PC-3 (cell line): ENCODE measurements at regions not wholly inside any gene's neighbourhood (a gene's known extent, or its start where the extent isn't known, plus 50 kb on each side); places are given as distances from the start of the nearest gene placed in this dataset.

Experiments used
- ATAC-seq: fragments of 200-7000 bp; cut with Tn5 transposase; 2 replicates; pipeline ENCODE4 v1.9.1; 2020; ENCODE audit warnings: mild to moderate bottlenecking, moderate library complexity
- BruUV-seq: library from RNA; stranded (reverse); fragments of 400-500 nt; replicated peaks from 2 replicates; lab custom pipeline; 2021; lab: Mats Ljungman, UMichigan
- CTCF ChIA-PET: fragments of 300-600 bp; sonication (Branson Sonifier 250); formaldehyde crosslinking; loops from one replicate; lab custom pipeline; 2022; ENCODE audit warnings: antibody characterized with exemption; lab: Charles Lee
- POLR2A ChIA-PET: fragments of 300-600 bp; sonication (Branson Sonifier 250); formaldehyde crosslinking; loops from one replicate; lab custom pipeline; 2022; ENCODE audit warnings: antibody characterized with exemption; ENCODE audit not compliant: unreplicated experiment; lab: Charles Lee
- DNase-seq: peaks from one replicate; pipeline ENCODE4 v3.0.0-alpha.2; 2015
- H2AFZ ChIP-seq: fragments of 300-600 bp; sonication (generic); 2 replicates; pipeline ENCODE4 v1.6.0; 2016; ENCODE audit warnings: antibody characterized with exemption, low read length
- H3F3A ChIP-seq: fragments of 300-600 bp; sonication (generic); one replicate; pipeline ENCODE4 v1.6.0; 2017; ENCODE audit warnings: antibody characterized with exemption, low read length, control low read depth, mild to moderate bottlenecking; ENCODE audit not compliant: unreplicated experiment
- H3K27ac ChIP-seq: fragments of 300-600 bp; sonication (generic); 2 replicates; pipeline ENCODE4 v1.5.1; 2016; ENCODE audit warnings: mild to moderate bottlenecking, low read length
- H3K27me3 ChIP-seq: fragments of 300-600 bp; sonication (generic); 2 replicates; pipeline ENCODE4 v1.6.1; 2016; ENCODE audit warnings: low read length, mixed read lengths
- H3K36me3 ChIP-seq: fragments of 300-600 bp; sonication (generic); 2 replicates; pipeline ENCODE4 v1.6.1; 2016; ENCODE audit warnings: low read depth, mixed run types, low read length, mixed read lengths
- H3K4me1 ChIP-seq: fragments of 300-600 bp; sonication (generic); 2 replicates; pipeline ENCODE4 v1.5.1; 2016; ENCODE audit warnings: low read length; ENCODE audit not compliant: insufficient read depth
- H3K4me2 ChIP-seq: fragments of 300-600 bp; sonication (generic); 2 replicates; pipeline ENCODE4 v1.6.0; 2016; ENCODE audit warnings: low read length
- H3K4me3 ChIP-seq: fragments of 300-600 bp; sonication (generic); 2 replicates; pipeline ENCODE4 v1.5.1; 2016; ENCODE audit warnings: mild to moderate bottlenecking, low read length, mixed read lengths
- H3K79me2 ChIP-seq: fragments of 300-600 bp; sonication (generic); 2 replicates; pipeline ENCODE4 v1.6.1; 2017; ENCODE audit warnings: low read length, mixed read lengths
- H3K9ac ChIP-seq: fragments of 300-600 bp; sonication (generic); 2 replicates; pipeline ENCODE4 v1.6.0; 2016; ENCODE audit warnings: mild to moderate bottlenecking, low read length
- H3K9me2 ChIP-seq: fragments of 300-600 bp; sonication (generic); replicated peaks from 2 replicates; pipeline ENCODE4 v1.6.1; 2016; ENCODE audit warnings: mixed run types, low read length, mixed read lengths
- H3K9me3 ChIP-seq: fragments of 300-600 bp; sonication (generic); 2 replicates; pipeline ENCODE4 v1.6.1; 2016; ENCODE audit warnings: low read length, mixed read lengths
- H4K20me1 ChIP-seq: fragments of 300-600 bp; sonication (generic); 2 replicates; pipeline ENCODE4 v1.6.1; 2016; ENCODE audit warnings: low read length, mixed read lengths
- CTCF ChIP-seq: fragments of 300-600 bp; sonication (generic); conservative IDR thresholded peaks from 2 replicates; pipeline ENCODE4 v1.5.1; 2017; ENCODE audit warnings: antibody characterized with exemption, low read depth, mild to moderate bottlenecking, low read length
- EZH2 ChIP-seq: fragments of 300-600 bp; sonication (generic); IDR thresholded peaks from one replicate; pipeline ENCODE4 v1.6.1; 2017; ENCODE audit warnings: antibody characterized with exemption, mild to moderate bottlenecking, low read length; ENCODE audit not compliant: unreplicated experiment
- EZH2phosphoT487 ChIP-seq: fragments of 300-600 bp; sonication (generic); IDR thresholded peaks from 2 replicates; pipeline ENCODE4 v1.6.1; 2018; ENCODE audit warnings: mild to moderate bottlenecking, antibody characterized with exemption, low read length, borderline replicate concordance
- intact Hi-C: fragments of 100-400 bp; cut with micrococcal nuclease; formaldehyde crosslinking; loops from 2 replicates; pipeline ENCODE4 v1.9.0; 2023

GRCh38 chr18:57904535-57904934, 101.4 kb upstream of the ATP8B1 start:
- H3K9me2 ChIP-seq = no peaks in the 10 kb centered on the region
- 0 out of 2 replicates have a peak, but pooled peaks cover 2% of the 10 kb centered on the region for H3K4me1 ChIP-seq
- no TSS peak for BruUV-seq
- no peaks in the 10 kb centered on the region for H3F3A ChIP-seq
- TF ChIP-seq EZH2 (no peak), EZH2phosphoT487 (no peak), CTCF (no peak)
- H4K20me1 ChIP-seq = no peaks in the 10 kb centered on the region
- ChIA-PET CTCF (no interaction called here), POLR2A (no interaction called here)
- H3K79me2 ChIP-seq = no peaks in the 10 kb centered on the region
- no peak overlapping the region for H3K4me3 ChIP-seq
- H2AFZ ChIP-seq = no peak overlapping the region
- H3K9ac ChIP-seq = no peak overlapping the region
- no peak for DNase-seq
- no peak for ATAC-seq
- H3K27me3 ChIP-seq = no peaks in the 10 kb centered on the region
- H3K9me3 ChIP-seq = no peaks in the 10 kb centered on the region
- no peak overlapping the region for H3K4me2 ChIP-seq
- intact Hi-C loops = no loop called here
- no peaks in the 10 kb centered on the region for H3K36me3 ChIP-seq
- H3K27ac ChIP-seq = no peak overlapping the region

- Histone ChIP-seq H3K4me2 (no peak overlapping the region), H3K9me2 (no peaks in the 10 kb centered on the region), H3K9me3 (no peaks in the 10 kb centered on the region), H3K36me3 (no peaks in the 10 kb centered on the region), H3K4me3 (no peak overlapping the region), H3K4me1 (no peaks in the 10 kb centered on the region), H4K20me1 (no peaks in the 10 kb centered on the region), H3K79me2 (no peaks in the 10 kb centered on the region), H3K27me3 (no peaks in the 10 kb centered on the region), H3K27ac (no peak overlapping the region), H3K9ac (no peak overlapping the region), H2AFZ (no peak overlapping the region), H3F3A (no peaks in the 10 kb centered on the region)
- ATAC-seq = no peak
- POLR2A ChIA-PET = no interaction called here
- CTCF ChIA-PET = no interaction called here
- DNase-seq = no peak
- intact Hi-C loops = no loop called here
- TF ChIP-seq EZH2phosphoT487 = no peak
- TF ChIP-seq CTCF = no peak
- TF ChIP-seq EZH2 = no peak
- no TSS peak for BruUV-seq
Measured at GRCh38 chr18:57902721-57903120, 99.6 kb upstream of the ATP8B1 start.

GRCh38 chr18:57901825-57902589, 98.9 kb upstream of the ATP8B1 start:
- TF ChIP-seq EZH2phosphoT487 = no peak
- no peak for TF ChIP-seq EZH2
- TF ChIP-seq CTCF = no peak
- Histone ChIP-seq H3K4me1 (no peaks in the 10 kb centered on the region), H3K4me3 (no peak overlapping the region), H3K27me3 (no peaks in the 10 kb centered on the region), H2AFZ (no peak overlapping the region), H3K27ac (no peak overlapping the region), H4K20me1 (no peaks in the 10 kb centered on the region), H3K36me3 (no peaks in the 10 kb centered on the region), H3K79me2 (no peaks in the 10 kb centered on the region), H3K9me2 (no peaks in the 10 kb centered on the region), H3K9me3 (no peaks in the 10 kb centered on the region), H3K9ac (no peak overlapping the region), H3F3A (no peaks in the 10 kb centered on the region), H3K4me2 (no peak overlapping the region)
- DNase-seq = no peak
- no peak for ATAC-seq
- no TSS peak for BruUV-seq
- ChIA-PET CTCF (no interaction called here), POLR2A (no interaction called here)
- intact Hi-C loops = no loop called here
